Mesendoderm (in vitro differentiated cells): ENCODE measurements at regions not wholly inside any gene's neighbourhood (a gene's known extent, or its start where the extent isn't known, plus 50 kb on each side); places are given as distances from the start of the nearest gene placed in this dataset.

ENCODE experiments used
- DNase-seq: peaks from one replicate; pipeline ENCODE4 v3.0.0; 2013
- H2AK5ac ChIP-seq: 2 replicates; pipeline ENCODE4 v1.6.1; 2013; ENCODE audit warnings: low read length, inconsistent platforms
- H2BK120ac ChIP-seq: 2 replicates; pipeline ENCODE4 v1.6.1; 2013; ENCODE audit warnings: low read depth, mild to moderate bottlenecking, low read length, moderate library complexity, mixed read lengths
- H2BK15ac ChIP-seq: replicated peaks from 2 replicates; pipeline ENCODE4 v1.6.1; 2013; ENCODE audit warnings: low read depth, mild to moderate bottlenecking, moderate library complexity
- H2BK5ac ChIP-seq: 2 replicates; pipeline ENCODE4 v1.6.1; 2013; ENCODE audit warnings: low read length, inconsistent platforms
- H3K18ac ChIP-seq: 2 replicates; pipeline ENCODE4 v1.6.1; 2013; ENCODE audit warnings: mild to moderate bottlenecking, low read length, mixed read lengths
- H3K23ac ChIP-seq: one replicate; pipeline ENCODE4 v1.6.1; 2013; ENCODE audit warnings: low read length
- H3K27ac ChIP-seq: 2 replicates; pipeline ENCODE4 v1.5.1; 2013; ENCODE audit warnings: low read depth, mild to moderate bottlenecking, inconsistent platforms, low read length, moderate library complexity
- H3K27me3 ChIP-seq: 2 replicates; pipeline ENCODE4 v1.6.1; 2013; ENCODE audit warnings: low read length, control low read depth, mild to moderate bottlenecking, inconsistent platforms; ENCODE audit not compliant: insufficient read depth, poor library complexity
- H3K36me3 ChIP-seq: 2 replicates; pipeline ENCODE4 v1.6.1; 2013; ENCODE audit warnings: low read length, inconsistent platforms; ENCODE audit not compliant: control insufficient read depth, insufficient read depth
- H3K4ac ChIP-seq: one replicate; pipeline ENCODE4 v1.6.1; 2013; ENCODE audit warnings: low read depth, mild to moderate bottlenecking, low read length, moderate library complexity
- H3K4me1 ChIP-seq: 2 replicates; pipeline ENCODE4 v1.6.1; 2013; ENCODE audit warnings: low read depth, low read length, inconsistent platforms; ENCODE audit not compliant: control insufficient read depth
- H3K4me2 ChIP-seq: 2 replicates; pipeline ENCODE4 v1.6.1; 2013; ENCODE audit warnings: low read length
- H3K4me3 ChIP-seq: 2 replicates; pipeline ENCODE4 v1.5.1; 2013; ENCODE audit warnings: mild to moderate bottlenecking, low read length
- H3K56ac ChIP-seq: one replicate; pipeline ENCODE4 v1.6.1; 2013; ENCODE audit warnings: low read length
- H3K79me1 ChIP-seq: 2 replicates; pipeline ENCODE4 v1.6.1; 2013; ENCODE audit warnings: low read length, inconsistent platforms
- H3K79me2 ChIP-seq: 2 replicates; pipeline ENCODE4 v1.6.1; 2013; ENCODE audit warnings: mild to moderate bottlenecking, low read length; ENCODE audit not compliant: control insufficient read depth, insufficient read depth
- H3K9ac ChIP-seq: 2 replicates; pipeline ENCODE4 v1.6.1; 2013; ENCODE audit warnings: low read length, inconsistent platforms
- H4K5ac ChIP-seq: one replicate; pipeline ENCODE4 v1.6.1; 2013; ENCODE audit warnings: low read length
- H4K8ac ChIP-seq: one replicate; pipeline ENCODE4 v1.6.1; 2013; ENCODE audit warnings: low read depth, mild to moderate bottlenecking, control low read depth, low read length, moderate library complexity
- WGBS: extraction: QIAGEN DNeasy Blood & Tissue Kit; methylation state at CpG from one replicate; pipeline ENCODE4 v1.1.7; 2013; ENCODE audit warnings: low lambda C conversion rate, missing lambda C conversion rate; ENCODE audit not compliant: insufficient coverage; ENCODE audit errors: extremely low coverage; 5-methylcytosine and 5-hydroxymethylcytosine counted together

GRCh38 chr2:221929259-221929658 is 357.2 kb upstream of the EPHA4 start:
- Histone ChIP-seq H4K8ac (no peak overlapping the region), H3K79me2 (no peaks in the 10 kb centered on the region), H2BK5ac (no peak overlapping the region), H3K36me3 (no peaks in the 10 kb centered on the region), H2BK15ac (no peak overlapping the region), H2BK120ac (no peak overlapping the region), H3K18ac (no peak overlapping the region), H2AK5ac (no peak overlapping the region), H3K4ac (no peak overlapping the region), H3K23ac (no peak overlapping the region), H3K9ac (no peak overlapping the region), H3K56ac (no peak overlapping the region), H3K27me3 (no peaks in the 10 kb centered on the region), H3K4me2 (no peak overlapping the region), H3K4me3 (no peak overlapping the region), H3K79me1 (no peaks in the 10 kb centered on the region), H3K4me1 (peaks cover 4% of the 10 kb centered on the region), H4K5ac (no peak overlapping the region), H3K27ac (no peak overlapping the region)
- no peak for DNase-seq
- WGBS, result no CpG with 5 or more reads among the region's 1 CpG

GRCh38 chr2:221926327-221926726 is 354.2 kb upstream of the EPHA4 start:
- H3K18ac ChIP-seq, result no peak overlapping the region
- no peaks in the 10 kb centered on the region for H3K36me3 ChIP-seq
- H3K9ac ChIP-seq, result no peak overlapping the region
- H2BK15ac ChIP-seq, result no peak overlapping the region
- H2BK120ac ChIP-seq, result no peak overlapping the region
- no peaks in the 10 kb centered on the region for H3K27me3 ChIP-seq
- H3K23ac ChIP-seq, result no peak overlapping the region
- no peak overlapping the region for H2AK5ac ChIP-seq
- H3K4ac ChIP-seq, result no peak overlapping the region
- no peak overlapping the region for H3K4me2 ChIP-seq
- H3K79me2 ChIP-seq, result no peaks in the 10 kb centered on the region
- H3K79me1 ChIP-seq, result no peaks in the 10 kb centered on the region
- H2BK5ac ChIP-seq, result no peak overlapping the region
- H3K4me1 ChIP-seq, result peaks cover 2% of the 10 kb centered on the region
- no peak overlapping the region for H3K4me3 ChIP-seq
- no peak overlapping the region for H4K5ac ChIP-seq
- no peak overlapping the region for H3K27ac ChIP-seq
- DNase-seq, result no peak
- H4K8ac ChIP-seq, result no peak overlapping the region
- WGBS, result no CpG with 5 or more reads among the region's 2 CpGs
- no peak overlapping the region for H3K56ac ChIP-seq

DNA sequence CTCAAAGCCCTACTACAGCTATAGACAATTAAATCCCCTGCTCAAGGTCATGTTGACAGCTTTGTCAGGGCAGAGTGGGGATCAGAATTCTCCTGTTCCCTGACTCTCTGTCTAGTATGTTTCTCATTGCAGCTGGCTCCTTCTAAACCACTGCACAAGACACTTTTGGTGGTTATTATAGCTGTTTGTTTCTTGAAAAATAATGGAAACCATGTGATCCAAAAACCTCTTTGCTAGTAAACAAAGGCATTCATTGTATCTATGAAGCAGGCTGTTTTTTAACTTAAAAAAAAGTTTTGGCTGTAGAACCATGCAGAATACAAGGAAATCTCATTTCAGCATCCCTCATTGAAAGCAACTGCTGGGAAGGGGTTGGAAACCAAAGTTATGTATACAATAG is 352.5 kb upstream of the EPHA4 start:
- Histone ChIP-seq H3K79me2 (no peaks in the 10 kb centered on the region), H2AK5ac (no peak overlapping the region), H3K4ac (no peak overlapping the region), H3K9ac (no peak overlapping the region), H3K4me1 (peaks cover 1% of the 10 kb centered on the region), H3K23ac (no peak overlapping the region), H4K8ac (no peak overlapping the region), H3K4me3 (no peak overlapping the region), H3K36me3 (no peaks in the 10 kb centered on the region), H3K4me2 (no peak overlapping the region), H3K27me3 (no peaks in the 10 kb centered on the region), H2BK5ac (no peak overlapping the region), H4K5ac (no peak overlapping the region), H2BK120ac (no peak overlapping the region), H2BK15ac (no peak overlapping the region), H3K56ac (no peak overlapping the region), H3K27ac (no peak overlapping the region), H3K18ac (no peak overlapping the region), H3K79me1 (no peaks in the 10 kb centered on the region)
- no peak for DNase-seq

GRCh38 chr2:221915926-221916325 is 343.8 kb upstream of the EPHA4 start:
- H3K27ac ChIP-seq, result no peak overlapping the region
- no peak overlapping the region for H2BK15ac ChIP-seq
- H3K4me2 ChIP-seq, result no peak overlapping the region
- no peak overlapping the region for H4K8ac ChIP-seq
- no peak overlapping the region for H4K5ac ChIP-seq
- no peak for DNase-seq
- no peak overlapping the region for H2AK5ac ChIP-seq
- WGBS, result no CpG with 5 or more reads among the region's 2 CpGs
- H3K23ac ChIP-seq, result no peak overlapping the region
- no peaks in the 10 kb centered on the region for H3K79me1 ChIP-seq
- H3K27me3 ChIP-seq, result no peaks in the 10 kb centered on the region
- no peaks in the 10 kb centered on the region for H3K79me2 ChIP-seq
- no peak overlapping the region for H3K4ac ChIP-seq
- no peak overlapping the region for H2BK120ac ChIP-seq
- H3K9ac ChIP-seq, result no peak overlapping the region
- no peak overlapping the region for H3K4me3 ChIP-seq
- H3K4me1 ChIP-seq, result peaks cover 1% of the 10 kb centered on the region
- no peak overlapping the region for H3K56ac ChIP-seq
- H2BK5ac ChIP-seq, result no peak overlapping the region
- no peak overlapping the region for H3K18ac ChIP-seq
- no peaks in the 10 kb centered on the region for H3K36me3 ChIP-seq

DNA sequence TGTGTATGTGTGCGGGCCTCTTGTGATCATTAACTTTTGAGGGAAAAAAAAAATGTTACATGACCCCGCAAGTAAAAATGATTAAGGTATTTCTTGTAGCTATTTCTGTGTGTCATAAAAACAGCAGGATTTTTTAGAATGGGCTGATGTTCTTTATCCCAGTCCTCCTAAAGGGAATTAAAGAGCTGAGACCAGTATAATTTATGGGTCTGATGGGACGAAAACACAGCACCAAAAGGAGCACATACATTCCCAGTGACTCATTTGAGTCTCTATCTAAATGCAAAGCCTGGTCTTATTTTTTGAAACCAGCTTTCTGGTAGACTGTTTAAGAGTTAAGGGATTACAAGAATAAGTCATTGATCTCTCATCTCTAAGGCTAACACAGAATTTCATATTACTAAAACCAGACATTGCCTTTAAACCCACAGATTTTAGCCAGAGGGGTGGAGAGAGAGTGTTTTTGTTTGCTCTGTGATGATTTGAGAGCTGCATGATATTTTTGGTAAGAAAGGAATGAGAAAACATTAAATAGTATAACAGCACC is 342.3 kb upstream of the EPHA4 start:
- no peak overlapping the region for H2BK5ac ChIP-seq
- H3K4me1 ChIP-seq, result no peaks in the 10 kb centered on the region
- no peak overlapping the region for H3K27ac ChIP-seq
- no peak overlapping the region for H3K9ac ChIP-seq
- H3K18ac ChIP-seq, result peak overlapping the region; percentile 28
- no peak overlapping the region for H3K4me3 ChIP-seq
- WGBS, result no CpG with 5 or more reads among the region's 3 CpGs
- DNase-seq, result no peak
- H3K27me3 ChIP-seq, result no peaks in the 10 kb centered on the region
- H3K79me1 ChIP-seq, result no peaks in the 10 kb centered on the region
- no peak overlapping the region for H2BK120ac ChIP-seq
- H3K23ac ChIP-seq, result no peak overlapping the region
- no peak overlapping the region for H4K8ac ChIP-seq
- no peaks in the 10 kb centered on the region for H3K36me3 ChIP-seq
- H3K4ac ChIP-seq, result no peak overlapping the region
- no peaks in the 10 kb centered on the region for H3K79me2 ChIP-seq
- no peak overlapping the region for H3K56ac ChIP-seq
- no peak overlapping the region for H2BK15ac ChIP-seq
- H2AK5ac ChIP-seq, result no peak overlapping the region
- no peak overlapping the region for H3K4me2 ChIP-seq
- H4K5ac ChIP-seq, result no peak overlapping the region

DNA sequence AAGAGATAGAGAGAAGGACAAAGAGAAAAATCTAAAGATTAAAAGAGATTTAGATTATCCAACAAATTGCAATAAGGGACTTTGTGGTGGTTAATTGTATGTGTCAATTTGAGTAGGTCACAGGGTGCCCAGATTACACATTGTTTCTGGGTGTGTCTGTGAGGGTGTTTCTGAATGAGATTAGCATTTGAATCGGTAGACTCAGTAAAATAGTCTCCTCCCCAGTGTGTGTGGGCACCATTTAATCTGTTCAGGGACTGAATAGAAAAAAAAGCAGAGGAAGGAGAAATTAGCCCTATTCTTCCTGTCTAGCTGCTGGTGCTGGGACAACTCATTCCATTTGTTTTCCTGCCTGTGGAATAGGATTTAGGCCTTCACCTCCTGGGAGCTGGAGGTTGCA is 339.8 kb upstream of the EPHA4 start:
- H3K9ac ChIP-seq, result no peak overlapping the region
- H2BK15ac ChIP-seq, result no peak overlapping the region
- no peak overlapping the region for H4K8ac ChIP-seq
- no peaks in the 10 kb centered on the region for H3K79me2 ChIP-seq
- H3K4me1 ChIP-seq, result no peaks in the 10 kb centered on the region
- no CpG with 5 or more reads among the region's 1 CpG for WGBS
- H2BK5ac ChIP-seq, result no peak overlapping the region
- H3K36me3 ChIP-seq, result no peaks in the 10 kb centered on the region
- H4K5ac ChIP-seq, result no peak overlapping the region
- no peaks in the 10 kb centered on the region for H3K79me1 ChIP-seq
- H3K4me2 ChIP-seq, result no peak overlapping the region
- no peak overlapping the region for H3K4me3 ChIP-seq
- DNase-seq, result peak; percentile 60
- no peak overlapping the region for H2BK120ac ChIP-seq
- H2AK5ac ChIP-seq, result no peak overlapping the region
- no peak overlapping the region for H3K18ac ChIP-seq
- H3K27me3 ChIP-seq, result no peaks in the 10 kb centered on the region
- no peak overlapping the region for H3K56ac ChIP-seq
- H3K23ac ChIP-seq, result no peak overlapping the region
- H3K4ac ChIP-seq, result no peak overlapping the region
- H3K27ac ChIP-seq, result no peak overlapping the region
